ENCODE measurements at regions not wholly inside any gene's neighbourhood (a gene's known extent, or its start where the extent isn't known, plus 50 kb on each side); places are given as distances from the start of the nearest gene placed in this dataset.

DNA sequence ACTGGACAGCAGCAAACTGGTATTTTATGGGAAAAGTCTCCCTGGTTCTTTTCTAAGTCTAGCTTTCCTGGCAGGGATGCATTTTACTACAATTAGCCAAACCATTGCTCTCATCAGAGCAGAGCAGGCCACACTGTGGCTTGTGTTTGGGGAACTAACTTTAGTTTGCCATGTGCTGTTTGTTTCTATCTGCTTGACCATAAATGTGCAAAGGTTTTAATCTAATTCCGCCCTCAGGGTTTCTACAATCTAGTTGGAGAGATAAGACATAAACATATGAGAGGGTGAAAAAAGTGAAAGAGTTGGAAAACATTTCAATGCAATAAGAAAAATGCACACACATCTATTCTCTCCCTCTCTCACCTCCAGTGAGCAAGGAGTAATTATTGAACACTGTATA is 86.9 kb upstream of the MAPK4 start:
- DNase-seq (no peak), ATAC-seq (no peak)
- intact Hi-C loops (cut with DNase I, micrococcal nuclease), result no loop called here

DNA sequence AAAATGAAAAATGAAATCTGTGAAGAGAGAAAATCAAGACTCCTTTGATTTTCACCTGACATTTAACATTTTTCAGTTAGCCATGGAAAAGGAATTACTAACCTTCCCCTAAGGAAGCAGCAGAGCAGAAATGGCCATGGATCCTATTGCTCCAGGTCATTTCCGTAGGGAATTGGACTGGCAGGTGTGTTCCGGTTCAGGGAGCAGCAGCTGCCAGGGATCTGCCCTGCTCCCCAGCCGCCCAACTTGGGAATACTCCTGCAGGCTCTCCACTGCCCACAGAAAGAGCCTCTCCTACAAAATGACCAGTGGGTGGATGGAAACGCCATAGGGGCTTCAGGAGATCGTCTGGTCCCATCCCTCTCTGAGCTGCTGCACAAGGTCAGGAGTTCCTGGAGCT is 86.0 kb upstream of the MAPK4 start:
- ATAC-seq, result peak; percentile 26
- intact Hi-C loops (cut with DNase I, micrococcal nuclease), result no loop called here
- no peak for DNase-seq

DNA sequence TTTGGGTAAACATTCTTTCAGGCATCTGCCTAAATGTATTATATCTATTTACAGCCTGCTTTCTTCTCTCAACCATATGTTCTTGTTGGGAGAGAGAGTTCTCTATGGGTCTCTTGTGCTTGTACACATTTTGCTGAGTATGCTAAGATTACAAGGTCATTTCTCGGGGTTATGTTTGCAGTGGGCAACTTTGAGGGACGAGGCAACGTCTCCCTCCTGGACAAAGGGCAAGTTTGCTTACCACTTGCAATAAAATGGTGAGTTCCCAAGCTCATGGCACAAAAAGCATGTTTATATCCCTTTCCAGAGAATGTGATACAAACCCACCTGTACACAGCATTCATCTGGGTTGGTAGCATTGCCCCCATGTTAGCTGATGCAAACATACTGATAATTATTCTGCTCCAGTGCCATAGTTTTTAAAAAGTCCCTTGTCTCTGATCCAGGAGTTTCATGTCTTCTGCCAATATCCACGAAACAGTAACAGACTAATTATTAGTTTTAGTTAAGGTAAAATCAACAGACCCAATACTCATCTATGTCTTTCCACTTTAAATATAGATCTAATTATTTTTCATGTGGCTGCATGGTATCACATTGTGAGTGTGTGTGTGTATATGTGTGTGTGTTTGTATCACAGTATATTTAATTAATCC is 84.2 kb upstream of the MAPK4 start:
- ATAC-seq (no peak), DNase-seq (no peak)
- intact Hi-C loops (cut with DNase I, micrococcal nuclease), result no loop called here

DNA sequence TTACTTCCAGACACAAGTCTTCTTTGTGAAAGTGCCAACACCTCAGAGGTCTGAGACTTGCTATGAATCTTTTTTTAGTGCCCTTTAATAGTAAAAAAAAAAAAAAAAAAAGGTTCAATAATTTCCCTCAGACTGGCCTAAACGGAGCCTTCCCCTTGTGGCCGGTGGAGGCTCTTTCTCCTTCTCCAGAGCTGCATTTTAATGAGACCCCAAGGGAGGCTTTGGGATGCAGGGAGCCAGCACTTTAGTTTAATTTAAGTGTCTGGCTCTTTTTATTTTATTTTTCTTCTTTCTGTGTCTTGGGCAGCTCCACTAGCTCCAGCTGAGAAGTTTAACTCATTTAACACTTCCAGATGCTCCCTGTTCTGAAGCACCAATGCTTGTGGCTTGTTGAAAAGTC is 67.8 kb upstream of the MAPK4 start:
- intact Hi-C loops (cut with DNase I, micrococcal nuclease), result no loop called here
- ATAC-seq, result no peak
- no peak for DNase-seq

DNA sequence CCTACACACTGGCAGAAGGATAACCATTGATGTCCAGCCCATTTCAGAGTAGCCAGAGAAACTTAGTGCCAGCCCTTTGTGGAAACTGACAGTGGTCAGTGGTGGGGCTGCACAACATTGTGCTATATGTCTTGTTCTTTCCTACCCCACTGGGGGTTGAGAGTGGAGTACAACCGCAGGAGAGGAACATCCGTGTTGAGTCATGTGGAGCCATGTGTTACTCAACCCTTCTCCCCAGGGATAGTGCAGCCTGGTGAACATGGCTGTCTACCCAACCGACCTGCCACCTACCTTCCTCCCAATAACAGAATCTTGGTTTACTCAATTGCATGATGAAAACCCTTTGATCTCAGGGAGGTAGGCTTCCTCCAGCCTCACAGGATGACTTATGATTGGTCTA is 65.3 kb upstream of the MAPK4 start:
- DNase-seq, result no peak
- intact Hi-C loops (cut with DNase I, micrococcal nuclease), result no loop called here
- no peak for ATAC-seq

DNA sequence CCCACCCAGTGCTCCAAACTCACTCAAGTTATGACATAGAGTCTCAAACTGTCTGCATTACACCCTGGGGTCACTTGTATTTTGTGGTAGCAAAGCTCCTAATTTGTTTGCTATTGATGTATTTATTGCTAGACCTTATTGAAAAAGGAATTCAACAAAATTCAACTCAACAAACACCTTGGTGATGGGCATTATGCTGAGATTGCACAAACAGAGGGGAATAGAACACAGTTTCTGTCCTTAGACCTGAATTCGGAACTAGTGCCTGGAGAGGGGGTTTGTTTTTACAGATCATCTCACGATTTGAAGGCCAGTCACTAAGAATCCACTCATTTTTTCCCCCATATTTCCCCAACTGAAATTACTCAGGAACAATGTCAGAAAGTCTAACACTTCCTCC is 53.5 kb upstream of the MAPK4 start:
- ATAC-seq, result no peak
- intact Hi-C loops (cut with DNase I, micrococcal nuclease), result loop anchor here in 1 of 2 donors (5.0 kb wide), 1 partner anchor 281 kb away; no protein-coding TSS in a partner anchor

DNA sequence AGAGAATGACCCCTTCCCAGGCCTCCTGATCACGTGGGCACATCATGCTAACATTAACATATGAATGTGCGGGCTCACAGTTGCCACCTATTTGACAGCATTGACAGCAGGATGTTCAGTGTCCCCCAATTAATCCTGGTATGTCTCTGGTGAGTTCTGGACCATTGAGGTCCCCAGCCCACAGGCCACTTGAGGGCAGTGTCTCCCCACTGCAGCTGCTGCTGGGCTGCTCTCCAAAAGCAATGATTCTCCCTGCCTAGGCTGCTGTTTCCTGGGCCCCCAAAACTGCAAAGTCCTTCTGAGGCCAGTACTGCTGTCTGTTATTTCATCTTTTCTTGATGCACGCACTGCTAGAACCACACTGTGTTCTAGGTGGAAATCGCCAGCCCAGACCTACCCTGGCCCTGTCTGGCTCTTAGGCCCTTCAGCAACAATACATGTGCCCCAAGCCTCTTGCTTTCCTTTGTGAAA is 52.7 kb upstream of the MAPK4 start:
- intact Hi-C loops (cut with DNase I, micrococcal nuclease), result loop anchor here in 1 of 2 donors (5.0 kb wide), 1 partner anchor 280 kb away; no protein-coding TSS in a partner anchor
- ATAC-seq (peak; percentile 77), DNase-seq (peak in 1 of 2 donors; percentile 52)

More for the DNA sequence above, 53.5 kb upstream of the MAPK4 start:
- no peak for DNase-seq

DNA sequence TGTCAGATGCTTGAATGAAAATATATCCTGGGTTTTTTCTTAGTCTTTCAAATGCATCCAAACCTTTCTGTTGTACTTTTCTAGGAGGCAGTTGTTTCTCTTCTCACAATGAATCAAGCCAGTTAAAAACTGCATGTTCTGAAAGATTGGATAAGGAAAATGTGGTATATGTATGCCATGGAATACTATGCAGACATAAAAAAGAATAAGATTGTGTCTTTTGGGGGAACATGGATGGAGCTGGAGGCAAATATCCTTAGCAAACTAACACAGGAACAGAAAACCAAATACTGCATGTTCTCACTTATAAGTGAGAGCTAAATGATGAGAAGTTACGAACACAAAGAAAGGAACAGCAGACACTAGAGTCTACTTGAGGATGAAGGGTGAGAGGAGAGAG is 51.7 kb upstream of the MAPK4 start:
- intact Hi-C loops (cut with DNase I, micrococcal nuclease), result loop anchor here in 1 of 2 donors (5.0 kb wide), 1 partner anchor 279 kb away; no protein-coding TSS in a partner anchor
- no peak for DNase-seq
- no peak for ATAC-seq

DNA sequence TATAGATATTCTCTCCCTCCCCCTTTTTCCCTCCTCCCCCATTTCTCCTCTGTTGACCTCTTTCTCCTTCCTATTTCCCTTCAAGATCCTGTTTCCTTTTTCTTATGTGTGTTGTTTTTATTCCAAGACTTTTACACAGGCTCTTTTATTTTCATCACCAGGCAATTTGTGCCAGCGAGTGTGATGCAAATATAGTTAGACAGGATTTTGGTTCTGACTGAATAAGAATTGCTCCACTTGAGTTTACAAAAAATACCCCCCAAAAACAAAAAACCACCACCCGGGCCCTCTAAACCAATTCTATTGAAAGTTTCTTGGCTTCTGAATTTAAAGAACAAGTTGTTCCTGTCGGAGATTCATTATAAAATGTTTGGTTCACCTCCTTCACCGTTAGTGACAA is 50.9 kb upstream of the MAPK4 start:
- ATAC-seq (no peak), DNase-seq (no peak)
- intact Hi-C loops (cut with DNase I, micrococcal nuclease), result loop anchor here in 1 of 2 donors (5.0 kb wide), 1 partner anchor 278 kb away; no protein-coding TSS in a partner anchor
